HG03442 (cell line): ENCODE measurements at regions not wholly inside any gene's neighbourhood (a gene's known extent, or its start where the extent isn't known, plus 50 kb on each side); places are given as distances from the start of the nearest gene placed in this dataset.
A peak's percentile ranks its signal among the peaks of the same experiment; 100 is the strongest.
"Not testable (repeated sequence)": the region's sequence is repeated elsewhere in the genome, so short reads cannot be mapped to it uniquely, and the experiment has no call there.

Experiments
- ATAC-seq: cut with Tn5 transposase; IDR thresholded peaks from one replicate; pipeline ENCODE4 v1.9.1; 2021; ENCODE audit warnings: mild to moderate bottlenecking, moderate library complexity; ENCODE audit not compliant: unreplicated experiment

GRCh38 chr11:15686259-15686658 lies 571.5 kb downstream of the INSC start:
- ATAC-seq = not testable (repeated sequence)

DNA sequence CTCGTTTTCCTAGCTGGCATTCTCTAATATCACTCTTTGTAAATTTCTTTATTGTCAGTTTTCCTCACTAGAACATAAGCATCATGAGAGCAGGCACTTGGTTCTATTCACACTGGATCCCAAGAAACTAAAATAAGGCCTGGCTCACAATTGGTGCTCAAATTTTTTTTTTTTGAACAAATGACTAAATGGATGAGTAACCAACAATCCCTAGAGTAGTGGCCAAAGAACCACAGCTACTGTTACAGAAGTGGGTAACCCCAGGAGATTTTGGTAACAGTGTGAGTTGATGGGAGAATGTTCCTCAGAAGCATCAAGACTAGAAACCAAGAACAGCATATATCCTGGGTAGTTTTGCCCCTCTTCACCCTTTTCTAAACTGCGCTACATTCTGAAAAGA lies 572.6 kb downstream of the INSC start:
- no peak for ATAC-seq

DNA sequence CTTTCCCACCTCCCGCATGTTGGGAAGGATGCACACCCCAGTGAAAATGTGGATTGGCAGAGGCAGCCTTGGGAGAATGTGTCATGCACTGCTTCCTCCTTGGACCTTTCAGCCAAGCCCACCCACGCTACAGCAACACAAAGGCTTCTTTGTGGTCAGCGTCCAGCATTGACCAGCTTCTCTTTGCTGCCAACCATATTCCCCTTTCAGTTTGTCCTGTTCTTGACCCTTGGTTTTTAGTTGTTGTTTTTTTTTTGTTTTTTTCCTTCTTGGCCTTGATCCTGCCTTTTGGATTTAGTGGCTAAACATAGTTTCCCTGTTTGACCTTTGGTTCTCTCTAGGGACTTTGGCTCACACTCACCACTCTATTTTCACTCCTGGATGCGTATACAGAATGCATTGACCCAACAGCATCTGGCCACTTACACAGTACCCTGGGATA lies 573.6 kb downstream of the INSC start:
- ATAC-seq = no peak

- ATAC-seq = no peak
These were observed 575.6 kb downstream of the INSC start for GRCh38 chr11:15690320-15690719.

DNA sequence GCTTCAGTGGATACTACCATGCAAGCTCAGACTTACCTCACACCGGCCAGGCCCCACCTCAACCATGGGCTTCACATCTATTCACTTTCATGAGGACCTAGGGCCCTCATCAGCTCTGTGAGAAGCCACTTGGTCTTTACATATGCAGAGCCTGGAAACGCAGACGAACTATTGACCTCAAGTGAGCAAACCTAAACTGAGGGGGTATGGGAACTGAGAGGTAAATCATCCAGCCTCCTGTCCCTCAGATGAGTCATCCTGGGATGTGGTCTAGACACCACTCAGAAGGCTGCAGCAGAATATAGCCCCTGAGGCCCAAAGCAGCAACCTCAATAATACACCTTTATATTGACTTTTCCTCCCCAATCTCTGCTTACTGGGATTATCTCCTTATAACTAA lies 578.0 kb downstream of the INSC start:
- ATAC-seq = peak; percentile 69

DNA sequence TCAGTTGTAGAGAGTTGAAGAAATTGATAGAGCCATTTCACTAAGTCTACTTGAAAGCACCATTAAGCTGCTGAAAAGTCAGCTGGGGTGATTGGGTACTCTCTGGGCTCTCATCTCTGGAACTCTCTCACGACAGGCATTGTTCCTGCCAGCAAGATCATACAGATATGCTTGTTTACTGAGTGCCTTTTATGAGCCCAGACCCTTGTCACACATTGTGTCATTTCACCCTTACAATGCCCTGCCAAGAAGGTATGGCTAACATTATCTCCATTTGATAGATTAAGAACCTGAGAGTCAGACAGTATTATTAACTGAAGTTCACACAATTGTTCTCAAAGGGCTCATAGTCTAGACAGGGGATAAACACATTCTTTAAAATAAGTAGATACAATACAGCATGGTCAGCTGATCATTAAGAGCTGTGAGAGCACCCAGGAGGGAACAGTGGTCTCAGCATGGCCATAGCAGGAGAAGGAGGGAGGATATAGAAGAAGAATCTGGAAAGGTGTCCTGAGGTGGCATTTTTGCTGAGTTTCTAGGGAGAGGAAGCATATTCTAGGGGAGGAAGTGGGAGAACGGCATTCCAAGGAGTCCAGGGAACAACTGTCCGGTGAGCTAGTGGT lies 580.5 kb downstream of the INSC start:
- no peak for ATAC-seq

- ATAC-seq = no peak
These were observed 581.3 kb downstream of the INSC start for GRCh38 chr11:15696069-15696468.

DNA sequence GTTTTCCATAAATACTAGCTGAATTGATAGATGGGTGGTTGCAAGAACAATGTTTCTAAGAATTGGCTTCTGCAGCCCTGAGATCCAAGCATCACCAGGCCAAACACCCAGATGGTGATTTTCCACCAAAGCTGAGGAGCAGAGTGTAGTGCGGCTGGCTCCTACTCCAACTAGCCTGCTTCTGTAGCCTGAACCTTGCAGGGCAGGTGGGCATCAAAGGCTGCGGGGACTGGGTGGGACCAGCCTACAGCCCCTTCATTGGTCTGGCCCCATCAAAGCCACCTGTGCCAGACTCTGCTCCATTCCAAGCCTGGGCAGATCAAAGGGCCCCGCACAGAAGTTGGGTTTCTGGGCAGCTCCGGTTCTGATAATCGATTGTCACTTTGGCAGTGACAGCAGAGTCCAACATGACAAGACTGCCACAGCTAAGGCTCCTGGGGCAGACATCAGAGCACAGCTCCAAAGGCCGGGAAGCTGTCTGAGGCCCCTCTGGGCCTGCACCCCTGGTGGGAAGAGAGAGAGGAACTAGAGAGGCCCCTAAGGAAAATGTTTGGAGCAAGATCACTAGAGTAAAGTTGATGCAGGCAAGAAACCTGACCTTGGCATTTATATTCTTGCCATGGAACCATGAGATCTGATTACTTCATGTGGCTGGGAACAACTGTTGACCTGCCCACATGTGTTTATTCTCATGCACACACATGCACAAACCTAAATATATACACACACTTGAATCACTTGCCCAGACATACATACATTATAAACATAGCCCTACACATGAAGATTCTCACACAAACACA lies 582.9 kb downstream of the INSC start:
- ATAC-seq = no peak

DNA sequence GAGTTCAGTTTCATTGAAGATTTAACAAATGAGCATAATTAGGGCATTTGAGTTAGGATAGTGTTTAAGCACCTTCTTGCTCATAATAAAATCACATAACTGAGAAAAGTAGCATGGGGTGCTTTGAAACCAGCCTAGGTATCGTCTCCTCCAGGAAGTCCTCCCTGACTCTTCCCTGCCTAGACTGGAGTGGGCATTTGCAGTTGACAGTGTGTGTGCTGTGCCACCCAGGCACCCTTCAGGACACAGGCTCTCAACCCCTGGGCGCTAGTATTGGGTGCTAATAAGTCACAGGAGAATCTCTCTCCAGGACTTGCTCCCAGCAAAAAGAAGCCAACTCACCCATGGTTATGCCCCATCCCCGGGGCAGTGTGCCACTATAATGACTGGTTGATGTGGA lies 584.1 kb downstream of the INSC start:
- ATAC-seq = no peak

GRCh38 chr11:15699978-15700377 lies 585.3 kb downstream of the INSC start:
- no peak for ATAC-seq

DNA sequence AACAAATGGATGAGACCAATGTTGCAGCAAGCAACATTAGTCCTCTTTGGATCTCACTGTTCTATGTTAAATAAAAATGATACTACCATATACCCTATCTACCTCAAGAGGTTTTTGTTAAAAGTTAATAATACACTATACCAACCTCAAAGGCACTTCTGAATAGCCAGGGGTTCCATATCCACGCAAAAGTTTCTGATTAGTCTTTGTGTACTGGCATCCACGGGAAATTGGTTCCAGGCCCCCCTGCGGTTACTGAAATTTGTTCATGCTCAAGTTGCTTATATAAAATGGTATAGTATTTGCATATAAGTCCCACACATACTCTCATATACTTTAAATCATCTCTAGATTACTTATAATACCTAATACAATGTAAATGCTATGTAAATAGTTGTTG lies 585.7 kb downstream of the INSC start:
- ATAC-seq = no peak

DNA sequence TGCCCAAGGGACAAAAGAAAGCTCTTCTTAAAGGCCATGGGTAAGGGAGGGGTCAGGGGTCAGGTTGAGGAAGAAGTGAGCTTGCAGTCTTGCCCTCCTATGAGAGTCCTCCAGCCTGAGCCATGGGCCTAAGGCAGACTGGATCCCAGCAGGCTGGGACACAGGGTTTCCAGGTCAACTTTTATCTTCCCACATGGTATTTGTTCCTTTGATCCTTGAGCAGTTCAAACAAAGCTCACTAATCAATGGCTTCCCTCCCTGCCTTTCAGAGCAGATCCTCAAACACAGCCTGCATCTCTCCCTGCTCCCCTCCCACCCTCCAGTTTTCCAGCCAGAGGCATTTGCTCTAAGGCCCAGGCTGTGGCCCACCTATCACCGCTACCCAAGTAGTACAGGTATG lies 589.3 kb downstream of the INSC start:
- ATAC-seq = no peak

DNA sequence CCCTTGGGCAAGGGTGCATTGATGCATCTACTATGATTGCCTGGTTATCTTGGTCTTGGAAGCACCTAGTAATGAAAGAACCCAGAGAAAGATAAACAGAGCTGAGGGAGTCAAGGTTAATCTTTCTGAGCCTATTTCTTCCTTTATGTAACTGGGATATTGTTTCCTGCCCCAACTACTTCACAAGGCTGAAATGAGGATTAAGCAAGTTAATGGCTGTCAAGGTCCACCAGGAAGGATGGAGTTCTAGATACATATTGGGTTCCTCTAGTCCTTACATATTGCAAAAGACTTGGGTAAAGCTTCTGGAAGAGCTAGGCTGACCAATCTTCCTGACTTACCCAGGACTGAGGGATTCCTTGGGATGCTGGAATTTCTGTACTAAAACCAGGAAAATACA lies 589.8 kb downstream of the INSC start:
- no peak for ATAC-seq

DNA sequence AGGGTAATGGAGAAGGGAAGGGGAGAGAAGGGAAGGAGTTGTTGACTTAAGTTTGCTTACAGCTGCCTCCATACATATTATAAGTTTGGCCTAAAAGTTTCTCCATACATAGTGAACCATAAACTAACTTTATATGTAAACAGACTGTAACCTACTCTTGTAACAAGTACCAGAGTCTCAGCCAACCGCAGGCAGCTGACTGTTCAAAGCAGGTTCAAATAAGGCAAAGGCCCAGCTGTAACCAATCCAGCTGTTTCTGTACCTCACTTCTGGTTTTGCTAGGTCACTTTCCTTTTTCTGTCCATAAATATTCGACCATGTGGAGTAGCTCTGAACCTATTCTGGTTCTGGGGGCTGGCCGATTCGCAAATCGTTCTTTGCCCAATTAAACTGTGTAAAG lies 591.2 kb downstream of the INSC start:
- no peak for ATAC-seq

DNA sequence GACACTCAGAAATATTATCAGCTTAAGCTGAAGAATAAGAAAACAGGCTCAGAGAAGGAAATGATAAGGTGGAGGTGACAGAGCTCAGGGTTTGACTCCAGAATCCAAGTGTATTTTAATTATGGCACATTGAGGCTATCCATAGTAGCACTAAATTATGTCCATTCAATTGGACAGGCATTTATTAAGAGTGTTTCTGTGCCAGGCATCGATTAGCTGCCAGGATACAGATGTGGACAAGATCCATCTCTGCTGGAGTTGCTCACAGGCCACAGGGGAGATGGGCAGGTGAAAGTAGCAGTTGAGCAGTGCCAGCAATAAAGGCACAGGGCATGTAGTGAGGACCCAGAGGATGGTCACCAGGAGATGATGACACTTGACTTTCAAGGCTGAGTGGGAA lies 592.5 kb downstream of the INSC start:
- no peak for ATAC-seq

- ATAC-seq = no peak
These were observed 593.2 kb downstream of the INSC start for GRCh38 chr11:15707971-15708370.

GRCh38 chr11:15710580-15711275 lies 596.0 kb downstream of the INSC start:
- no peak for ATAC-seq

GRCh38 chr11:15711311-15711710 lies 596.6 kb downstream of the INSC start:
- no peak for ATAC-seq

DNA sequence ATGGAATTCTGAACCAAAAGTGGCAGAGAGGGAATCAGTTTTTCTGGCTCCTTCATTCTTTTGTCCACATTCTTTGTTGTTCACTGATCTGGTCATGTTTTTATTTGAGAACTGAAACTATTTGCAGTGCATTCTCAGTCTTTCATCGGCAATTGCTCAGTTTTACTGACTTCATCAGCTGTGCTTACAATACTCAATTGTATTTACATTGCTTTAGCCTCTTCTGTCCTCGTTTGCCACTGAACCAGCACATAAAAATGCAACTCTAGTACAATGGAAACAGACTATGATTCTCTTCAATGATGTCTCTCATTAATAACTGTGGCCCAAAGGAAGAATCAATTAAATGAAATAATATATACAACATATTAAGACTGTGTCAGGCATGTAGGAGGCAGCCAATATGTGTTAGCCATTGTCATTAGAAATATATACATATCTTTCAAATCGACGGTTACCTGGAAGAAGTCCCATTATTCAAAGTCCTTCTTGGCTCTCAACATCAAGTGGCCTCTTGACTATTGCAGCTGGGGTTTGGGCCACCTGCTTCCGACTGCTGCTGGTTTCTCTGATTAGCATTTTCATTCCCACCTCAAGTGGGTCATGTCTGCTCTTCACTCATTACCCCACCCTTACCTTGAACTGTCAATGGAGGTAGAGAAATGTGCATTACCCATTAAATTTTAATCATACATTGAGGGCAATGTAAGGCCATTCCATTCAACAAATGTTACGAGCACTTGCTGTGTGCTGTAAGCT lies 600.1 kb downstream of the INSC start:
- no peak for ATAC-seq

GRCh38 chr11:15716550-15716949 lies 601.8 kb downstream of the INSC start:
- ATAC-seq = no peak

- ATAC-seq = no peak
These were observed 605.7 kb downstream of the INSC start for GRCh38 chr11:15720460-15720859.
